Suppressor macrophage treated with lipopolysaccharide for 4 hours (primary cell): ENCODE measurements at regions not wholly inside any gene's neighbourhood (a gene's known extent, or its start where the extent isn't known, plus 50 kb on each side); places are given as distances from the start of the nearest gene placed in this dataset.
"Not testable (repeated sequence)": the region's sequence is repeated elsewhere in the genome, so short reads cannot be mapped to it uniquely, and the experiment has no call there.

Experiments
- DNase-seq: peaks from one replicate; pipeline ENCODE4 v3.0.0-alpha.2; 2020

DNA sequence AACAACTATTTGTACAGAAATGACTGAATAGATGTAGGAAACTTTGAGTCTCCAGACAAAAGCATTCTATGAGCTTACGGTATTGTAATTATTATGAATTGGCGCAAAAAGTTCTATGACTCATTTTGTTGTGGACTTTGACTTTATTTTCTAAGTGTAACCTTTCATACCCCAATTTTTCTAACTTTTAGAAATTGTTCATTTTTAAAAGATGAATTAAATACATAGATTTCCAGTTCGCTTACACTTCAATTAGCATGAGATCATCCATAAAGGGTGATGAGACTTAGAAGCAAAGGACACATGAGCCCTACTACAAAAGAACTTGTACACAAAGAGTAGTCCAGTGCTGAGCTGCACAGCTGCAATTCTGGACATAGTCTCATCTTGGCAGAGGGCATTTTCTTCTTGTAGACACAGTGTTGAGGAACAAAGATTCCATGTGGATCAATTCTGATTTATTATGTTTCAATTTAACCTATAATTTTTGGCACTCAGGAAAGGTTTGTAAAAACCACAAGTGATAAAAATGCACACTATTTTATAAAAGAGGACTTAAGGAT lies 431.1 kb downstream of the LRRIQ3 start:
- DNase-seq: no peak

DNA sequence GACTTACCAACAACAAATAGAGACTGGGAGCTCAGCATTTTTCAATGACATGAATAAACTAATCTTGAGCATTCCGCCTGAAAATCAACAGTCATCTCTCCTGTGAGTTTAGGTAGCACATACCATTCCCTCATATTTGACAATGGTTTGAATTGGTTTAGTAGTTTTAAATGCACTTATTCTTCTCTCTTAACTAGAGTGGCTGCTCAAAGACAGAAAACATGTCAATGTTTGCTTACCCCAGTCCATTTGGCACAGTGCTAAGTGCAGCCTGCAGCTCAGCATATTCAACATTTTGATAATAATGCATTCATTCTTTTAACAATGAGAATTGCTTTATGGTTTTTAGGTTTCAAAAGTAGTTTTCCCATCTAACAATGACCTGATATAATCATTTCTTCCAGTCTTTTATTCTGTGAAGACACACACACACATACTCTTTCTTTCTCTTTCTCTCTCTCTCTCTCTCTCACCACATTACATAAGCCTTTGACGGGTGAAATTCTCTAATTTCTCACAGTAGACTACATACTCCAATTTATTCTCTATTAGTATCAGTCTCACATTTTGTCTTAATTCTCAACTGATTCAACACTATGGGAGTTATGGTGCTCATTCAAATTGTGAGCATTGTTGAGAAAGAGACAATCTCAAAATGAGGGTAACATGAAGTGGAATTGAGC lies 432.3 kb downstream of the LRRIQ3 start:
- no peak for DNase-seq

DNA sequence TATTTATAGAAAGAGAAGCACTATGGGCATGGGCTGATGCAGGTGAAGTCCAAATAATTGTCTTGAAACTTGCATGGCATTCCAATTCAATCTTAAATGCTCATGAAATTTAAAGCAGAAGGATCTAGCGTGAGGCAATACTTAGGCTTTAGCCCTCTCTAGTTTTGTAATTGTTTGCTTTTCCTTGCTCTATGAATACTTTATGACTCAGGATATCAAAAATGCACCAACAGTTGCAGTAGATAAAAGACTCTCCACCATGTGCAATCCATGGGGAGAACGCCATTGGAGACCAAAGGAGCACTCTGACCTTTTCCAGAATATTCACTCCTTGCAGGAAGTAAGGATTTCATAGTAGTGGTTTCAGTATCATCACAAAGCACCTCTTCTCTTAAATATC lies 436.4 kb downstream of the LRRIQ3 start:
- DNase-seq: no peak

DNA sequence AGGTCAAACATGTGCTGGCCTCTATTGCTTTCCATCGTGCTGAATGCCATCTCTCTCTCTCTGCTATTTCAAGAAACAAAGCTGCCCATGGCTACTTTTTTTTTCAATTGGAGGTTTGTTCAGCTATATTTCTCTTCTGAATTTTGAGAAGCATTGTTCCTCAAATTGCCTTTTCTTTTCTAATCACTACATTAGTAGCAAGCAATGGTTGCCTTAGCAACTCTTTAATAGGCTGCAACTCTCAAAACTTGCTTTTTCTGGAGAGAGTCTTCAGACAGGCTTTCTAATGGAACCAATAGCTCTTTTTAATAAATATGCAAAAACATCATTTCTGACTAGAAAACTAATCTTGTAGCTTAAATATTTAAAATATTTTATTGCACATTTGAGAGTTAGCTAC lies 439.0 kb downstream of the LRRIQ3 start:
- DNase-seq: no peak

DNA sequence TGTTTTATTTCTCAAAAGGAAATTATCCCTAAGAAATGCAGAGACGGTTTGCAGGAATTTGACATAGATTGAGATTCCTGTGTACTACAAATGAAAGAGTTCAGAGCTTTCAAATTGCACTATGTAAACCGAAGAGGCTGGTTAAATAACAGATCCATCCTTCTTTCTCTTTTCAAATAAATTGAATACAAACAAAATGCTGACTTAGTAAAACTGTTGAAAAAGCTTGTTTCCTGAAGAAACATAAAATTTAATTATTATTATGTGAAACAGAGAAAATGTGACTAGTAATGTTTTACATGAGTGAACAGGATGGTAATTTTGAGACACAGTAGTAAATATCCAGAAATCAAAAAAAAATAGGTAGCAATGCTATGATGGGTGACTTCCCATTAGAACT lies 441.2 kb downstream of the LRRIQ3 start:
- DNase-seq: no peak

DNA sequence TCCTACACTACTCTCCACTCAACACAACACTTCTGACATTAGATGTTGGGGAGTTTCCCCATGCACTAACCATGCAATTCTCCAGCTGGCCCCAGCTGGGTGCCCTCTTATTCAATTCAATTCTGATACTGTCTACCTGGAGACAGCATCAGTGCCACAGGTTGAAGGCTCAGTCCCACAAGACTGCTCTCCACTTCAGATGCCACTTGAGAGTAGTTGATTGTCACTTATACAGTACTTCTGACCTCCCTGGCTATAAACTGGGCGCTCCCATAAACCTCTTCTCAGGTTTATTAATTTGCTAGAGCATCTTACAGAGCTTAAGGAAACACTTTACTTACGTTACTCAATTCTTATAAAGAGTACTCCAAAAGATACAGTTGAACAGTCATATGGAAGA lies 442.3 kb downstream of the LRRIQ3 start:
- no peak for DNase-seq

DNA sequence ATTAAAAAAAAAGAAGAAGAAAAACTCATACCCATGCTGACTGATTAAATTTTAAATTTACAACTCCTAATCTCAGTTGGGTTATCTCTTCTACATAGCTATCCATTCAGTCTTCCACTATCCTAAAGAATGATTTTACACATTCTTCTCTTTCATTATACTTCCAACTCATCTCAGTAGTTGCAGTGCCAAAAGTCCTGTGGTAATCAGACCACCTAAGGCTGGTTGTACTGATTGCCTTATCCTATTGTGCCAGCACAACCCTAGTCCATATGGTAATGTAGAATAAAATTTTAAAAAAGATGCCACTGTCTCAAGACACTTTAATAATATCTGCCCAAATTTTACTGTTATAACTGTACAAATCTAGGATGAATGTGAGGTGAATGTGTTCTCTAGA lies 448.0 kb downstream of the LRRIQ3 start:
- no peak for DNase-seq

DNA sequence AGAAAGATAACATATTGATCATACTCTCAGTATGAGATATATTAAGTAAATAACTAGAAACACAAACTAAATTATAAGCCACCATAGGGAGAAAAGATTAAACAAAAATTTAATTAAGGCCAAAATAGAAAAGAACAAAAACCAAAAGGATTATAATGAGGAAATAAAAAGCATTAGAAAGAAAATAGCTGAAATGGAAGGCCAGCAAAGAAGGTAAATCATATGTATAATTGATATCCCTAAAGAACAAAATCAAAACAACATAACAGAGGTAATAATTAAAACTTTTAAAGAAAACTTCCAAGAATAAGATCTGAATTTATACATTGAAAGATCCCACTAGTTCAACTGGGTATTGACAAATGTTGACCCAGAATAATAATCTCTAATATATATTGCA lies 453.0 kb downstream of the LRRIQ3 start:
- no peak for DNase-seq

DNA sequence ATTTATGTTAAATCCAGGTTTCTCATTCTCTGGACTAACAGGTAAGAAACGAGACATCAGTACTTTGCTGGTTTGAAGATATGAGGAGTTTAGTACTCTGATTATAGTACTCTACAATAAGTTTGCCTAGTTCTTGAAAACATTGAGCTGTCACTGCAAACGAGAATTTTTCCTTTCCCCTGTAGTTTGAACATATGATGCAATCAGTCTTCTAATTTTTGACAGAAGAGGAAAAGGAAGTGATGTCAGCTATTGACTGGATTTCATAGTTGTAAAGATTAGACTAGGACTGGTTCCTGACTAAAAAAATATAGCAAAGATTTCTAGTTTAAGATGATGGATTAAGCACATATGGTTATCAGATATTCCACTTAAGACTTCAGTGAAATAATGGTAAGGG lies 461.9 kb downstream of the LRRIQ3 start:
- no peak for DNase-seq

DNA sequence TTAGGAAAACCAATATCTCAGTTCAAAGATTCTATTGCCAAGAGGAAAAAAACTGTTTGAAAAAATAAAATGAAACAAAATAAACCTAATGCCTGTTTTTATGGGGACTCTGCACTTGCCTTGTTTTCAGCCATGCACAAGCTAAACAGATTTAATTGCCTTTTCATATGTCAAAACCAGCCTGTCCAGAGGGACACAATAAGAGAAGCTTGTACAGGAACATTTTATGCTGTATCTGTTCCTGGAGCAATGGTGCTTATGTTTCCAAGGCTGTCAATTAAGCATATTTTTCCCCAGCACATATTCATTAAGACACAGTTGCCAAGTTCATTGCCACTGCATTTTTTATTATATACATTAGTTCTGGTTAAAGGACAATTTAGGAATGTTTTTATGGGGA lies 470.9 kb downstream of the LRRIQ3 start:
- no peak for DNase-seq

DNA sequence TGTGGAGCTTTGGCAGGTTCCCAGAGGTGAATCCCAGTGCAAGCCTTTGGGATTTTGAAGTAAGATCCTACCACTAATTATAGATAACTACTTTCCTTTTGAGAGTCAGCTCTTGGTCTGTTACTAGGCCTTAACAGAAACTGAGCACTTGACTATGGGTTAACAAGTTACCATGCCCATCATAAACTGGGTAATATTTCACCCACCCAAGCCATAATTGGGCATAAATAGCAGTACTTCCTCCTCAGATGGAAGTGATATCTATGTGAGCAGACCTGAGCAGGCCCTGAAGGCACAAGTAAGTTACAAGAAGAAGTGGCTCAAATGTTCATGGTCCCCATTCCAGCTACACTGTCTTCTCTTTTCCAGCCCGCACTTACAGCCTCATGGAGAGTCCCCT lies 475.9 kb downstream of the LRRIQ3 start:
- DNase-seq: no peak

DNA sequence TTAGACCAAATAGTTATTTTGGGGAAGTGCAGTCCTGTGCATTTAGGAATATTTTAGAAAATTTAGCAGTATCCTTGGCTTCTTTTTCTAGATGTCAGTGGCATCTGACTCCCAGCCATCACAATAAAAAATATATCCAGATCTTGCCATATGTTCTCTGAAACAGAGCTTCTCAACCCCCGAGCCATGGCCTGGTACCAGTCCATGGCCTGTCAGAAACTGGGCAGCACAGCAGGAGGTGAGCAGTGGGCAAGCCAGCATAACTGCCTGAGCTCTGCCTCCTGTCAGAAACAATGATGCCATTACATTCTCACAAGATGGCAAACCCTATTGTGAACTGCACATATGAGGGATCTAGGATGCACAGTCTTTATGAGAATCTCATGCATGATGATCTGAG lies 480.0 kb downstream of the LRRIQ3 start:
- no peak for DNase-seq

DNA sequence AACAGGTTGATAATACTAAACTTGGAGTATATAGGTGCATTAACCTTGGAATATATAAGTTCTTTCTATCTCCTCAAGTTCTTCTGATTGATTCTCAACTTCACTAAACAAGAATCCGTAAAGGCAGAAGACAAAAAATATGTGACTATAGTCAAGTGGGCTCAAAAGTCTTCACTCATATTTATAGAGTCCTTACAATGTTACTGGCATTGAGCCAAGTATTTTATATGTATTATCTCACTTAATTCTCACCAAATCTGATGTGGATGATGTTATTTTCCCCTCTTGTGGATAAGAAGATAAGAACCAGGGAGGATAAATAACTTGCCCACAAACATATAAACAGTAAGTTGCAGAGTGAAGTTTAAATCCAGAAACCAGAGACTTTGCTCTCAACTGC lies 486.9 kb downstream of the LRRIQ3 start:
- no peak for DNase-seq

DNA sequence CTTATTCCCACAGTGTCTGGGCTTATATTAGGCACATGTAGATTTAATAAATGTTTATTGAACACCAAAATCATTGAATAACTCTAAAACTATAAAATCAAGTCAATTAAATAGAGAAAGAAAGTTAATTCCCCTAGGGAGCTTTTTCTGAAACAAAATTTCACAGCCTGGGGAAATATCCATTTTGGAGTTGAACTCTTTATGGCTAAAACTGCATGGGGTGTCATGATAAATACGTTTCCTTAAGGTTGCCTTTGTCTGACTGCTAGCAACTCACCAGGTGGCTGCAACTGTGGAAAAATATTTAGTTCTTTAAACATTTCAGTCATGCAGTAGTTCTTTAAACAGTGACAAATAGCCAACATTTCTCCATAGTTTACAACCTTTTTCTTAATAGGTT lies 496.1 kb downstream of the LRRIQ3 start:
- DNase-seq: no peak

DNA sequence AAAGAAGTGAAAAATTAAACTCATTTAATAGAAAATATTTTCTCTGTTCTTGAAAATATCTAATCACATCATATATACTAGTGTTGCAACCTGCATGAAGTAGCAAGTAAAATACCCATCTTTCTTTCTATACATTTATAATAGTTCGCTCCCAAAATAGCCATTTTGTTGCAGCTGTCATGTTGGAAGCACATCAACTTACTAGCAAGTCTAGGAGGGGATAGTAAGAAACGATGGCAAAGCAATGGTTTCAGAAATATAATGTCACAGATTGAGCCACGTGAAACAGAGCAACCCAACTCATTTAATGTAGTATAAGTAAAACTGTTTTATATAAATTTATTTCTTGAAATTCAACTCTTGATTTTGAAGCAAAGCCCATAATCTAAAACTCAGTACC lies 521.8 kb downstream of the LRRIQ3 start:
- no peak for DNase-seq

DNA sequence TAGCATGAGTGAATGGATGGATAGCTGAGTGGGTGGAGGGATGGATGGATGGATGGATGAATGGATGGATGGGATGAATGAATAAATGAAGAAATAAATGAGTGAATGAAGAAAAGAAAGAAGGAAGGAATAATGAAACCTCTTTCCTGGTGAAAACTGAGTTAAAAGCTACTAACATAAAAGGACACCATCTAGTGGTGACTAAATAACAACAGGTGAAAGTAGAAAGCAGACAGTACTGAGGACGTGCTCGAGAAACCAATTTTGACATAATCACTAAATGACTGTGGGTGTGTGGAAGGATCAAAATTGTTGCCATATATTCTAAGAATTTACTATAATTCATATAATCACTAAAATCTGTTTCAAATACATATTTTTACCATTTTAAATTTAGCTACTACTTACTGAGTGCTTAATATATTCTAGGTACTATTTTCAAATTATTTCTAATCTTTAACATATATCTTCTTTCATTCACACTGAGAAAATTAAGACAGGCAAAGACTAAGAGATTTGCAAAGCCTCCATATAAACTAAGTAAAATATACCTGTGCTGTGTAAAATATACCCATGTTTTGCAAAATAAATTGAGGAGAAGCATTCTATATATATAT lies 522.9 kb downstream of the LRRIQ3 start:
- DNase-seq: peak; percentile 19

DNA sequence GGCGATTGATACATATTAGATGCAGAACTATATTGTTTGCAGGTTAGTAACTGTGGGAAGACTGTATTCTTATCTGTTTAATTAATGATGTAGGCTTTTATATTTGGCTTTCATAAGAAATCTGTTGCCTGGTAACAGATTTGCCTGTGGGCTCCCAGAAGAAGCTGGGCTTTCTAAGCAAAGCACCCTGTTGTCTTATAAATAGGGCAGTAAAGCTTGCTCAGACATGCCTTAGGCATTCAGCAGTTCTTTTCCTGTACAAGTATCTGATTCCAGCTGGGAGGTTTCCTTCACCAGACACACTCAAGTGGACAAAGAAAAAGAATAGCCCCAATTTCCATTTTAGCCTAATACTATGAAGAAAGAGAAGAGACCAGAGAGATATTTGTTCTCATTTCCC lies 524.0 kb downstream of the LRRIQ3 start:
- no peak for DNase-seq

DNA sequence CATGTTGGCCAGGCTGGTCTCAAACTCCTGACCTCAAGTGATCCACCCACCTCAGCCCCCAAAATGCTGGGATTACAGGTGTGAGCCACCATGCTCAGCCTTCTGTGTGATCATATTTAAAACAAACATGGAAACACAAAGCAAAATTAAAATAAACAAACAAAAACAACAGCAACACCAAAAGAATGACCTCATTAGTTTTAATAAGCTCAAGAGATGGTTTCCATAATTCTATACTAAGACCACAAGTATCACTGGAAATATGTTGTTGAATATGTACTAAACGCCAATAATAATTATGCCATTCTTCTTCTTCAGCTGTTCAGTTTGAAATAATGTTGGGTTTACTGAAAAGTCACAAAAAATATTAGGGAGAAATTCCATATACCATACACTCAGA lies 526.4 kb downstream of the LRRIQ3 start:
- DNase-seq: no peak

DNA sequence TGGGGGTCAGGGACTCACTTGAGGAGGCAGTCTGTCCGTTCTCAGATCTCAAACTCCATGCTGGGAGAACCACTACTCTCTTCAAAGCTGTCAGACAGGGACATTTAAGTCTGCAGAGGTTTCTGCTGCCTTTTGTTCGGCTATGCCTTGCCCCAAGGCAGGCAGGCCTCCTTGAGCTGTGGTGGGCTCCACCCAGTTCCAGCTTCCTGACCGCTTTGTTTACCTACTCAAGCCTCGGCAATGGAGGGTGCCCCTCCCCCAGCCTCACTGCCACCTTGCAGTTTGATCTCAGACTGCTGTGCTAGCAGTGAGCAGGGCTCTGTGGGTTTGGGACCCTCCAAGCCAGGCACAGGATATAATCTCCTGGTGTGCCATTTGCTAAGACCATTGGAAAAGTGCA lies 530.0 kb downstream of the LRRIQ3 start:
- DNase-seq: not testable (repeated sequence)

DNA sequence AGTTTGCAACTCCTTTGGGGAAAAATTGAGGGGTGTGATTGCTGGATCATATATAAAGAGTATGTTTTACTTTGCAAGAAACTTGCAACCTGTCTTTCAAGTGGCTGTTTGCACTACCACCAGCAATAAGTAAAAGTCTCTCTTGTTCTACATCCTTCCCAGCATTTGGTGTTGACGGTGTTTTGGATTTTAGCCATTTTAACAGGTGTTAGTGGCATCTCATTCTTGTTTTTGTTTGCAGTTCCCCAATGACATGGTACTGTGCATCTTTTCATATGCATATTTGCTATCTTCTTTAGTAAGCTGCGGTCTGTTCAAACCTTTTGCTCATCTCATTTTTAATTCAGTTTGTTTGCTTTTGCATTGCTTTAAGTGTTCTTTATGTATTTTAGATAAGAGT lies 535.5 kb downstream of the LRRIQ3 start:
- DNase-seq: no peak

DNA sequence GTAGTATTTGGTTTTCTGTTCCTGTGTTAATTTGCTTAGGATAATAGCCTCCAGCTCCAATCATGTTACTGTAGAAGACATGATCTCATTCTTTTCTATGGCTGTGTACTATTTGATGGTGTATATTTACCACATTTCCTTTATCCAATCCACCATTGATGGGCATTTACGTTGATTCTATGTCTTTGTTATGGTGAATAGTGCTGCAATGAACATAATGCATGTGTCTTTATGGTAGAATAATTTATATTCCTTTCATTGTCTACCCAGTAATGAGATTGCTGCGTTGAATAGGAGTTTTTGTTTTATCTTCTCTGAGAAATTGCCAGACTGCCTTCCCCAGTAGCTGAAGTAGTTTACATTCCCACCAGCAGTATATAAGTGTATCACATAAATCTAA lies 538.8 kb downstream of the LRRIQ3 start:
- DNase-seq: no peak

DNA sequence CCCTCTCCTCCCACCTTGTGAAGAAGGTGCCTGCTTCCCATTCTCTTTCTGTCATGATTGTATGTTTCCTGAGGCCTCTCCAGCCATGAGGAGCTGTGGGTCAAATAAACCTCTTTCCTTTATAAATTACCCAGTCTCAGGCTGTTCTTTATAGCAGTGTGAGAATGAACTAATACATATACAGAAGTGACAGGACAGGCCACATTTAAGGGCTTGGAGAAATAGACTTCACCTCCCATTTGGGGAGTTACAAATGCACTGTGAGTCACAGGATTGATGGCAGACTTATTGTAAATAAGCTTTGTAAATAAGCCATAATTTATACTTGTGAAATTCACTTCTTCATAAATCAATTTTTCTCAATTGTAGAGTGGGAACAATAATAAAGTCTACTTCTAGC lies 543.3 kb downstream of the LRRIQ3 start:
- no peak for DNase-seq

DNA sequence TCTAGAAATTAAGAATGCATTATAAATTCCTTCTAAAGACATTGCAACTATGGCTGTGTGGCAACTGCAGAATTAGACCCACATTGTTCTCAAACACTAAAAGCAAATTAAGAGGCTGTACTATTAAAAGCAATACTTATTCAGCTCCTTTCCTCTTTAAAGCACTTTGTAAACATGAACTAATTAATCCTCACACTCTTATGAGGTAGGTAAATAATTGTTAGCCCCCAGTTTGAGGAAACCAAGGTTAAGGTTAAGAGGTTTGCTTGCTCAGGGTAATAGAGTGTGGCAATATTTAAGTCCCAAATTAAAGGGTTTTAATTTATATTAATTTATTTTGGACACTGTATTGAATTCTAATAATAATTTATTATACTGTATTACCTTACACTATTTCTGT lies 553.8 kb downstream of the LRRIQ3 start:
- no peak for DNase-seq

DNA sequence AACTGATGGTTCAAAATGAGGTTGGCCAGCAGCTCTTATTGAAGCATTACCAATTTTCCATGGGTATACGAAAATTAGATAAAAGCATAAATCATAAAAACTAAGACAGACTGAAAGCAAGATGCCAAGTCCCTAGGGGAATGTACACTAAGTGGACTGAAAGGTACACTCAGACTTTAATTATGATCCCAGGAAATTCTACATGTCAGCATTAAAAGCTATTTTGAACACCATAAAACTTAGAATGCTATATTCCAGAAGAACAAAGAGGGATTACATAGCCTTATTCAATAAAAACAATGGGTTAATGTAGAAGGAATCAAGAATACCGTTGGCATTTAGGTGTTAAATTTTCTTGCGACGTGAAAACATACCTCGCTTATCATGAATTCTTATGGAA lies 558.5 kb downstream of the LRRIQ3 start:
- DNase-seq: no peak

DNA sequence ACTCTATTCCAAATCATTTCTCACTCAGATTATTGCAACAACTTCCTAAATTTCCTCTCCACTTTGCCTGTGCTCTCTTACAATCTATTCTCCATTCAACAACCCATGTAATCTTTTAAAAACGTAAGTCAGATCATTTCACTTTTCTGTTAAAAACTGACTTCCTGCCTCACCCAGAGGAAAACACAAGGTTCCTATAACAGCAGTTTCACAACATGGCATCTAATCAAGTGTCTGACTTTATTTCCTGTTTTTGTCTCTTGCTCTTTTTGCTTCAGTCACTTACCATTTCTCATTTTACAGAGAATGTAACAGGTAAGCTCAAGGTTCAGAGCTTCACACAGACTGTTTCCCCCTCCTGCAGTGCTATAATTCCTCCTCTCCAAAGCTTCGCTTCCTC lies 560.7 kb downstream of the LRRIQ3 start:
- DNase-seq: peak; percentile 7
